ENCODE measurements at regions not wholly inside any gene's neighbourhood (a gene's known extent, or its start where the extent isn't known, plus 50 kb on each side); places are given as distances from the start of the nearest gene placed in this dataset.

DNA sequence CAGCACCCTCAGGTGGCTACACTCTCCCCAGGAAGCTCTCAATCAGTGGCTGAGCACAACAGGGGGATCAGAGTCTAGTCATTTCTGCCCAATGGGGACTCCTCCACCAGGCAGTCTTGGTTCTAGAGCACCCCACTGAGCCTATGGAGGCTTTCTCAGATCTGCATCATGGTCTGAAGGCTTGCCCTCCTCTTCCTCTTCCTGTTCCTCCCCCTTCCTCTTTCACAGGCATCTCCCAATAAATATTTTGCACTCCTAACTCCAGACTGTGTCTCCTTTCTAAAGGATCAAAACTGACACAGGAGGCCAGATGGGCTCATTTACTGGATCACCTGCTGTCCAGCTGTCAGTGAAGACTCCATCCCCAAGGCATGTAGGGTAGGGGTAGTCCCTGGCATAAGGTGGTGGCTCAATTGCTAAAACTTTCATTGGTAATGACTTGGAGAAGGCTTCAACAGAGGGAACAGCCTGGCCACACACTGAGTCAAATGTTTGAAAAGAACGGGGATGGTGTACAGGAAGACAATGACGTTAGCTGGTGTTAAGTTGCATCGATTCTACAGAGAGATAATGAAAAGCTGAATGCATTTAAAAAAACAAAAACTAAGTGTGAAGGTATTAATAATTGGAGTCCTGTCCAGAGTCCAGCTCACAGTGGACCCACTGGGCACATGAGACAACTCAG, 84.2 kb upstream of the SLC2A1 start:
- Histone ChIP-seq H3K4me2 (no peak overlapping the region), H3K79me2 (ENCODE audit: insufficient read depth) (no peaks in the 10 kb centered on the region), H3K9me2 (no peaks in the 10 kb centered on the region), H3F3A (replicated peaks; ENCODE audit: insufficient read depth) (no peaks in the 10 kb centered on the region), H3K27me3 (ENCODE audit: insufficient read depth) (no peaks in the 10 kb centered on the region), H3K9me3 (no peaks in the 10 kb centered on the region), H3K36me3 (replicated peaks in 1 of 2; ENCODE audit: control insufficient read depth in 1 of 2, insufficient read depth in 2 of 2, low read length in 1 of 2) (no peaks in the 10 kb centered on the region), H3K27ac (ENCODE audit: low read depth in 2 of 2, low read length in 1 of 2) (no peak overlapping the region), H2AFZ (ENCODE audit: low read depth) (no peak overlapping the region), H3K4me3 (ENCODE audit: low read depth in 2 of 2, low read length in 1 of 2) (no peak overlapping the region), H3K9ac (no peak overlapping the region), H3K4me1 (ENCODE audit: control insufficient read depth in 1 of 2, insufficient read depth in 2 of 2, low read depth in 1 of 2, low read length in 1 of 2) (peaks cover 0 to 8% of the 10 kb centered on the region in 2 experiments; a peak in 1 of 4 replicates), H4K20me1 (ENCODE audit: insufficient read depth) (no peaks in the 10 kb centered on the region)
- ChIA-PET POLR2A (no interaction called here), CTCF (interaction anchor here (0.8 to 2.1 kb wide), 4 partner anchors 9 to 265 kb away, joined by 3 to 4 read pairs (median 3); no protein-coding TSS in a partner anchor)
- no peak for TF ChIP-seq TEAD4 (IDR thresholded peaks at IDR 0.05; ENCODE audit: borderline replicate concordance, insufficient read depth)
- TF ChIP-seq FOXM1 (IDR thresholded peaks at IDR 0.05; ENCODE audit: low read depth) = no peak
- TF ChIP-seq CHD2 (IDR thresholded peaks at IDR 0.05; ENCODE audit: low read length, partially characterized antibody) = no peak
- 92% methylated on average over 3 of the region's 3 CpGs for WGBS (ENCODE audit: low lambda C conversion rate)
- DNase-seq = no peak

- Histone ChIP-seq H3K36me3 (replicated peaks in 1 of 2; ENCODE audit: control insufficient read depth in 1 of 2, insufficient read depth in 2 of 2, low read length in 1 of 2) (no peaks in the 10 kb centered on the region), H3K79me2 (ENCODE audit: insufficient read depth) (no peaks in the 10 kb centered on the region), H2AFZ (ENCODE audit: low read depth) (no peak overlapping the region), H3K4me1 (ENCODE audit: control insufficient read depth in 1 of 2, insufficient read depth in 2 of 2, low read depth in 1 of 2, low read length in 1 of 2) (peaks cover 0 to 8% of the 10 kb centered on the region in 2 experiments; a peak in 1 of 4 replicates), H4K20me1 (ENCODE audit: insufficient read depth) (no peaks in the 10 kb centered on the region), H3K27me3 (ENCODE audit: insufficient read depth) (no peaks in the 10 kb centered on the region), H3K4me3 (ENCODE audit: low read depth in 2 of 2, low read length in 1 of 2) (no peak overlapping the region), H3F3A (replicated peaks; ENCODE audit: insufficient read depth) (no peaks in the 10 kb centered on the region), H3K9me2 (no peaks in the 10 kb centered on the region), H3K9me3 (no peaks in the 10 kb centered on the region), H3K9ac (no peak overlapping the region), H3K4me2 (no peak overlapping the region), H3K27ac (ENCODE audit: low read depth in 2 of 2, low read length in 1 of 2) (no peak overlapping the region)
- POLR2A ChIA-PET = no interaction called here
- CTCF ChIA-PET = interaction anchor here (1.2 to 2.1 kb wide), 3 partner anchors 10 to 265 kb away, joined by 3 to 4 read pairs (median 3); no protein-coding TSS in a partner anchor
- WGBS (ENCODE audit: low lambda C conversion rate) = 62% methylated on average over 4 of the region's 4 CpGs
- TF ChIP-seq POLR2AphosphoS5 (IDR thresholded peaks at IDR 0.05; ENCODE audit: low read depth, low read length) = no peak
- DNase-seq = no peak
Observed at GRCh38 chr1:43042127-43042526, 83.5 kb upstream of the SLC2A1 start.

DNA sequence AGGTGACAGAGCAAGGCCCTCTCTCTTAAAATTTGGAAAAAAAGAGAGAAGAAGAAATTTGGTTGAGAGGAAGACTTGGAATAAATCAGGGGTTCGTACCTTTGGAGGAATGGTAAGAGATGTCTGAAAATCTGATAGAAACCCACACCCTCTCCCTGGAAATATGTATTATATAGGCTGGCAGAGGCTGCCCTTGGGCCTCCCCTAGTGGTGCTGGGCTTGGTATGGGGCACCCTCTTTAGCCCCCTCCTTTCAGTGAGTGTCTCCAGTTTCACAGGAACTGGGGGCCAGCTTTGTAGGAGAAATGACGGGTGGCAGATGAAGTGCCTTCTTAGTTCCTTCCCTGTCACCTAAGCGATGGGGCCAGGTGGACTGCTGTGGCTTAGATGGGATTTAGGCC, 82.9 kb upstream of the SLC2A1 start:
- no peaks in the 10 kb centered on the region for H3K9me2 ChIP-seq
- TF ChIP-seq CHD2 (IDR thresholded peaks at IDR 0.05; ENCODE audit: low read length, partially characterized antibody) (no peak), SIN3A (IDR thresholded peaks at IDR 0.05; ENCODE audit: borderline replicate concordance, low read depth, low read length) (no peak), TEAD4 (IDR thresholded peaks at IDR 0.05; ENCODE audit: borderline replicate concordance, insufficient read depth) (no peak), ELF1 (IDR thresholded peaks at IDR 0.05) (no peak), TAF1 (IDR thresholded peaks at IDR 0.05; ENCODE audit: borderline replicate concordance, low read depth, low read length) (no peak), FOSL2 (IDR thresholded peaks at IDR 0.05; ENCODE audit: borderline replicate concordance, low read depth) (no peak), RAD21 (IDR thresholded peaks at IDR 0.05; ENCODE audit: low read length) (no peak), USF1 (IDR thresholded peaks at IDR 0.05; ENCODE audit: borderline replicate concordance, low read depth) (no peak), EP300 (IDR thresholded peaks at IDR 0.05; ENCODE audit: borderline replicate concordance in 1 of 2, low read depth in 1 of 2, low read length in 1 of 2) (no peak), POLR2AphosphoS5 (IDR thresholded peaks at IDR 0.05; ENCODE audit: low read depth, low read length) (no peak)
- TF ChIP-seq, protein P1, sequence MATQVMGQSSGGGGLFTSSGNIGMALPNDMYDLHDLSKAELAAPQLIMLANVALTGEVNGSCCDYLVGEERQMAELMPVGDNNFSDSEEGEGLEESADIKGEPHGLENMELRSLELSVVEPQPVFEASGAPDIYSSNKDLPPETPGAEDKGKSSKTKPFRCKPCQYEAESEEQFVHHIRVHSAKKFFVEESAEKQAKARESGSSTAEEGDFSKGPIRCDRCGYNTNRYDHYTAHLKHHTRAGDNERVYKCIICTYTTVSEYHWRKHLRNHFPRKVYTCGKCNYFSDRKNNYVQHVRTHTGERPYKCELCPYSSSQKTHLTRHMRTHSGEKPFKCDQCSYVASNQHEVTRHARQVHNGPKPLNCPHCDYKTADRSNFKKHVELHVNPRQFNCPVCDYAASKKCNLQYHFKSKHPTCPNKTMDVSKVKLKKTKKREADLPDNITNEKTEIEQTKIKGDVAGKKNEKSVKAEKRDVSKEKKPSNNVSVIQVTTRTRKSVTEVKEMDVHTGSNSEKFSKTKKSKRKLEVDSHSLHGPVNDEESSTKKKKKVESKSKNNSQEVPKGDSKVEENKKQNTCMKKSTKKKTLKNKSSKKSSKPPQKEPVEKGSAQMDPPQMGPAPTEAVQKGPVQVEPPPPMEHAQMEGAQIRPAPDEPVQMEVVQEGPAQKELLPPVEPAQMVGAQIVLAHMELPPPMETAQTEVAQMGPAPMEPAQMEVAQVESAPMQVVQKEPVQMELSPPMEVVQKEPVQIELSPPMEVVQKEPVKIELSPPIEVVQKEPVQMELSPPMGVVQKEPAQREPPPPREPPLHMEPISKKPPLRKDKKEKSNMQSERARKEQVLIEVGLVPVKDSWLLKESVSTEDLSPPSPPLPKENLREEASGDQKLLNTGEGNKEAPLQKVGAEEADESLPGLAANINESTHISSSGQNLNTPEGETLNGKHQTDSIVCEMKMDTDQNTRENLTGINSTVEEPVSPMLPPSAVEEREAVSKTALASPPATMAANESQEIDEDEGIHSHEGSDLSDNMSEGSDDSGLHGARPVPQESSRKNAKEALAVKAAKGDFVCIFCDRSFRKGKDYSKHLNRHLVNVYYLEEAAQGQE (IDR thresholded peaks at IDR 0.05; ENCODE audit: low read depth, low read length) = no peak
- CTCF ChIA-PET = interaction anchor here (1.2 to 2.1 kb wide), 4 partner anchors 10 to 264 kb away, joined by 3 to 4 read pairs (median 3); no protein-coding TSS in a partner anchor

More for the DNA sequence above, 82.9 kb upstream of the SLC2A1 start:
- H3K4me2 ChIP-seq = no peak overlapping the region
- H4K20me1 ChIP-seq (ENCODE audit: insufficient read depth) = no peaks in the 10 kb centered on the region
- no peak overlapping the region for H2AFZ ChIP-seq (ENCODE audit: low read depth)
- H3F3A ChIP-seq (replicated peaks; ENCODE audit: insufficient read depth) = no peaks in the 10 kb centered on the region
- POLR2A ChIA-PET = interaction anchor here (0.5 kb wide), 1 partner anchor 35 kb away, joined by 4 read pairs; no protein-coding TSS in a partner anchor
- no peak overlapping the region for H3K4me3 ChIP-seq (ENCODE audit: low read depth in 2 of 2, low read length in 1 of 2)
- WGBS (ENCODE audit: low lambda C conversion rate) = 76% methylated on average over 3 of the region's 3 CpGs
- no peaks in the 10 kb centered on the region for H3K9me3 ChIP-seq
- H3K27me3 ChIP-seq (ENCODE audit: insufficient read depth) = no peaks in the 10 kb centered on the region
- no peak overlapping the region for H3K27ac ChIP-seq (ENCODE audit: low read depth in 2 of 2, low read length in 1 of 2)
- peaks cover 0 to 8% of the 10 kb centered on the region in 2 experiments; a peak in 1 of 4 replicates for H3K4me1 ChIP-seq (ENCODE audit: control insufficient read depth in 1 of 2, insufficient read depth in 2 of 2, low read depth in 1 of 2, low read length in 1 of 2)
- H3K79me2 ChIP-seq (ENCODE audit: insufficient read depth) = no peaks in the 10 kb centered on the region
- no peaks in the 10 kb centered on the region for H3K36me3 ChIP-seq (replicated peaks in 1 of 2; ENCODE audit: control insufficient read depth in 1 of 2, insufficient read depth in 2 of 2, low read length in 1 of 2)
- no peak overlapping the region for H3K9ac ChIP-seq
- DNase-seq = no peak

All from SK-N-SH (cell line).